Trophoblast cell (in vitro differentiated cells and primary cell): ENCODE measurements at regions not wholly inside any gene's neighbourhood (a gene's known extent, or its start where the extent isn't known, plus 50 kb on each side); places are given as distances from the start of the nearest gene placed in this dataset.

ENCODE experiments used
- DNase-seq, 2 donors: peaks; one replicate each; pipeline ENCODE4 v3.0.0-alpha.2; 2016
- H2AFZ ChIP-seq: 2 replicates; pipeline ENCODE4 v1.6.1; 2013; ENCODE audit warnings: low read length, moderate library complexity, mild to moderate bottlenecking; ENCODE audit not compliant: insufficient read depth, poor library complexity
- H2AK5ac ChIP-seq: 2 replicates; pipeline ENCODE4 v1.6.1; 2013; ENCODE audit warnings: mild to moderate bottlenecking, low read length
- H2BK120ac ChIP-seq: 2 replicates; pipeline ENCODE4 v1.6.1; 2013; ENCODE audit warnings: low read length, mild to moderate bottlenecking, moderate library complexity; ENCODE audit not compliant: insufficient read depth, poor library complexity
- H2BK12ac ChIP-seq: 2 replicates; pipeline ENCODE4 v1.6.1; 2013; ENCODE audit warnings: mild to moderate bottlenecking, low read length, moderate library complexity
- H2BK5ac ChIP-seq: 2 replicates; pipeline ENCODE4 v1.6.1; 2013; ENCODE audit warnings: low read length, low read depth, moderate library complexity, mild to moderate bottlenecking; ENCODE audit not compliant: poor library complexity
- H3K14ac ChIP-seq: 2 replicates; pipeline ENCODE4 v1.6.1; 2013; ENCODE audit warnings: mild to moderate bottlenecking, low read length
- H3K18ac ChIP-seq: 2 replicates; pipeline ENCODE4 v1.6.1; 2013; ENCODE audit warnings: mild to moderate bottlenecking, low read length
- H3K23ac ChIP-seq: 2 replicates; pipeline ENCODE4 v1.6.1; 2013; ENCODE audit warnings: low read length
- H3K27ac ChIP-seq: 2 replicates; pipeline ENCODE4 v1.5.1; 2013; ENCODE audit warnings: low read depth, mild to moderate bottlenecking, inconsistent platforms, low read length, moderate library complexity
- H3K27me3 ChIP-seq: 2 replicates; pipeline ENCODE4 v1.6.1; 2013; ENCODE audit warnings: inconsistent platforms, mild to moderate bottlenecking, low read length, moderate library complexity; ENCODE audit not compliant: insufficient read depth
- H3K36me3 ChIP-seq, 2 experiments: 1 replicate in 1 of 2; 2 replicates in 1 of 2; pipeline ENCODE4 v1.6.1; 2013; ENCODE audit warnings: low read length in 2 of 2, mild to moderate bottlenecking in 2 of 2, moderate library complexity in 1 of 2; ENCODE audit not compliant: insufficient read depth in 2 of 2, control insufficient read depth in 1 of 2
- H3K4ac ChIP-seq: 2 replicates; pipeline ENCODE4 v1.6.1; 2013; ENCODE audit warnings: low read depth, mild to moderate bottlenecking, low read length, moderate library complexity
- H3K4me1 ChIP-seq, 2 experiments: 1 replicate in 1 of 2; 2 replicates in 1 of 2; pipeline ENCODE4 v1.6.1; 2013; ENCODE audit warnings: low read length in 2 of 2, mild to moderate bottlenecking in 2 of 2, moderate library complexity in 1 of 2; ENCODE audit not compliant: insufficient read depth in 2 of 2, control insufficient read depth in 1 of 2
- H3K4me2 ChIP-seq: 2 replicates; pipeline ENCODE4 v1.6.1; 2013; ENCODE audit warnings: inconsistent platforms, mild to moderate bottlenecking, low read length, moderate library complexity
- H3K4me3 ChIP-seq: 2 replicates; pipeline ENCODE4 v1.5.1; 2013; ENCODE audit warnings: mild to moderate bottlenecking, low read depth, low read length, inconsistent platforms
- H3K79me1 ChIP-seq: one replicate; pipeline ENCODE4 v1.6.1; 2013; ENCODE audit warnings: low read length
- H3K79me2 ChIP-seq: 2 replicates; pipeline ENCODE4 v1.6.1; 2013; ENCODE audit warnings: low read length, mild to moderate bottlenecking; ENCODE audit not compliant: control insufficient read depth, insufficient read depth, poor library complexity
- H3K9ac ChIP-seq: 2 replicates; pipeline ENCODE4 v1.6.1; 2013; ENCODE audit warnings: mild to moderate bottlenecking, low read length
- H3K9me3 ChIP-seq: 2 replicates; pipeline ENCODE4 v1.6.1; 2013; ENCODE audit warnings: low read depth, mild to moderate bottlenecking, control low read depth, inconsistent platforms, low read length; ENCODE audit not compliant: insufficient read depth
- H4K12ac ChIP-seq: 2 replicates; pipeline ENCODE4 v1.6.1; 2013; ENCODE audit warnings: low read depth, mild to moderate bottlenecking, low read length, moderate library complexity
- H4K8ac ChIP-seq: 2 replicates; pipeline ENCODE4 v1.6.1; 2013; ENCODE audit warnings: low read depth, mild to moderate bottlenecking, low read length, moderate library complexity
- H4K91ac ChIP-seq: one replicate; pipeline ENCODE4 v1.6.1; 2013; ENCODE audit warnings: low read depth, mild to moderate bottlenecking, low read length, moderate library complexity
- WGBS: extraction: QIAGEN DNeasy Blood & Tissue Kit; methylation state at CpG from one replicate; pipeline ENCODE4 v1.1.7; 2013; ENCODE audit warnings: missing lambda C conversion rate; ENCODE audit not compliant: insufficient read length, insufficient coverage; ENCODE audit errors: extremely low coverage; 5-methylcytosine and 5-hydroxymethylcytosine counted together

DNA sequence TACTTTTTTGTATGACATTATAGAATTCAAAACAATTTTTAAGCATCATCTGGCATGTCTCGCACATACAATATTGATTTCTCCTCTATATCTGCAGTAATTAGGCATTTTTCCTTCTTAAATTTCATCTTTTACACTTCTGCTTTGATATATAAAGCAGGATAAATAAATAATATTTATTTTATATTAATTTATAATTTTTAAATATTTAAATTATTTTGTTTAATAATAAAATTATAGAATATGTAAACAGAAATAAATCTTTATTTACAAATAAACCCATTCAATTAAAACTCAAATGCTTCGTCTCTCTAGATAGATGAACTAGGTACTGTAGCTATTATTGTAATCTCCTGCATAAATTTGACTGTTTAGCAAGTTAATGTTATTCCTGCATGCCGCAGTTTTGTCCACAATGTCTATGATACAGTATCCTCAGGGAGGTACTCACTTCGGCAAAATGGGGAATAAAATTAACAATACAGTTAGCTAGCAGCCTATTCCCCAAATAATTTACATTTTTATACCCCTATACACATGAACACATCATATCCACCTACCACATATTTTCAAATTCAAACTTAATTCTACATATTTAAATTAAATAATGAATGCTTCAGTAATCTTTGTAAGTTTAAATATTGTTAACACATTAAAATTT, 473.6 kb upstream of the SLC10A2 start:
- H4K12ac ChIP-seq: no peak overlapping the region
- H3K4me3 ChIP-seq: no peak overlapping the region
- H3K79me1 ChIP-seq: no peaks in the 10 kb centered on the region
- no peak overlapping the region for H2BK12ac ChIP-seq
- no peak overlapping the region for H3K27ac ChIP-seq
- H3K23ac ChIP-seq: no peak overlapping the region
- WGBS: no CpG with 5 or more reads among the region's 4 CpGs
- no peaks in the 10 kb centered on the region for H3K79me2 ChIP-seq
- no peak overlapping the region for H2AK5ac ChIP-seq
- no peak overlapping the region for H3K9ac ChIP-seq
- DNase-seq: no peak
- H4K8ac ChIP-seq: no peak overlapping the region
- no peak overlapping the region for H3K14ac ChIP-seq
- H3K4ac ChIP-seq: no peak overlapping the region
- no peak overlapping the region for H3K18ac ChIP-seq
- H2BK120ac ChIP-seq: no peak overlapping the region
- H3K27me3 ChIP-seq: no peaks in the 10 kb centered on the region
- no peaks in the 10 kb centered on the region for H3K9me3 ChIP-seq
- H2AFZ ChIP-seq: no peak overlapping the region
- no peak overlapping the region for H3K4me2 ChIP-seq
- H4K91ac ChIP-seq: no peak overlapping the region
- H3K36me3 ChIP-seq: no peaks in the 10 kb centered on the region
- H2BK5ac ChIP-seq: no peak overlapping the region
- no peaks in the 10 kb centered on the region for H3K4me1 ChIP-seq

DNA sequence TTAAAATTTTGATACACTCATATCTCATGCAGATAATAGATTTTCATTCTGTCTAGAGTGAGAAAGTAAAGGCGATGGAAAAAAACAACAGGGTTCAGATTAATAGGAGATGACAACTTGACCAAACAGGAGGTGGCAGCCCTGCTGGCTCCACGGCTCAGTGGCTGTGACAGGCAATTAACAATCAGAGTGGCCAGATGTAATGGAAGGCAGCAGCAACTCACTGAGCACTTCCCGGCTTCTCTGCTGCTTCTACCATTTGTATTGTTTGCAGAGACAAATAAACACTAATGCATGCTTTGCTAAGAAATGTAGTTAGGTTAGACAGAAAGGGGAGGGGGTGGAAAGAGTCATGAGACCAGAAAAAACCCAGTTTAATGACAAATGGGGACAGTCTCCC, 473.0 kb upstream of the SLC10A2 start:
- Histone ChIP-seq H3K4me2 (no peak overlapping the region), H2BK120ac (no peak overlapping the region), H3K36me3 (no peaks in the 10 kb centered on the region), H3K27ac (no peak overlapping the region), H3K9me3 (no peaks in the 10 kb centered on the region), H2AFZ (no peak overlapping the region), H2AK5ac (no peak overlapping the region), H4K91ac (no peak overlapping the region), H4K12ac (no peak overlapping the region), H2BK5ac (no peak overlapping the region), H3K27me3 (no peaks in the 10 kb centered on the region), H3K79me1 (no peaks in the 10 kb centered on the region), H3K4me1 (no peaks in the 10 kb centered on the region), H3K18ac (no peak overlapping the region), H3K9ac (no peak overlapping the region), H2BK12ac (no peak overlapping the region), H3K4me3 (no peak overlapping the region), H3K79me2 (no peaks in the 10 kb centered on the region), H4K8ac (no peak overlapping the region), H3K14ac (no peak overlapping the region), H3K4ac (no peak overlapping the region), H3K23ac (no peak overlapping the region)
- no CpG with 5 or more reads among the region's 3 CpGs for WGBS
- no peak for DNase-seq

DNA sequence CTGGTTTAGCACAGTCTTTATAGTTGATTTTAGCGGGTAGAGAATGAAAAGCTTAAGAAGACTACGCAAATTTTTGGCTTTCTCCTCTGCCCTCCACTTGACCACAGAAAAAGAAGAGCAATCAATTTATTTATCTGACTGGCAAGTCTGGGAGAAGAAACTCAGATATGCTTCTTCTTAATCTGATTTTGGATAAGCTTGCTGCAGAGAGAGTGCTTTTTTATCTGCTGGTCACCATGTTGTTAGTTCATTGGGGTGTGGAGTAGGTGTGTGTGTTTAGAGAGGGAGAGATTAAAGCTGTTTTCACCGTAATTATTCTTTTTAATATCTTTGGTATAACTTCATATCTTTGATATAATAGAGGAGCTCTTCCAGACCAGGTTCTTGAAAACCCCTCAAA, 471.4 kb upstream of the SLC10A2 start:
- Histone ChIP-seq H3K27ac (no peak overlapping the region), H3K14ac (no peak overlapping the region), H3K4me1 (no peaks in the 10 kb centered on the region), H3K18ac (no peak overlapping the region), H4K12ac (no peak overlapping the region), H3K27me3 (no peaks in the 10 kb centered on the region), H2BK120ac (no peak overlapping the region), H3K9me3 (no peaks in the 10 kb centered on the region), H3K79me2 (no peaks in the 10 kb centered on the region), H3K36me3 (no peaks in the 10 kb centered on the region), H4K91ac (no peak overlapping the region), H3K9ac (no peak overlapping the region), H3K4me3 (no peak overlapping the region), H2BK12ac (no peak overlapping the region), H2AFZ (no peak overlapping the region), H3K23ac (no peak overlapping the region), H2AK5ac (no peak overlapping the region), H3K79me1 (no peaks in the 10 kb centered on the region), H2BK5ac (no peak overlapping the region), H3K4me2 (no peak overlapping the region), H4K8ac (no peak overlapping the region), H3K4ac (no peak overlapping the region)
- WGBS: no CpG with 5 or more reads among the region's 3 CpGs
- DNase-seq: no peak

DNA sequence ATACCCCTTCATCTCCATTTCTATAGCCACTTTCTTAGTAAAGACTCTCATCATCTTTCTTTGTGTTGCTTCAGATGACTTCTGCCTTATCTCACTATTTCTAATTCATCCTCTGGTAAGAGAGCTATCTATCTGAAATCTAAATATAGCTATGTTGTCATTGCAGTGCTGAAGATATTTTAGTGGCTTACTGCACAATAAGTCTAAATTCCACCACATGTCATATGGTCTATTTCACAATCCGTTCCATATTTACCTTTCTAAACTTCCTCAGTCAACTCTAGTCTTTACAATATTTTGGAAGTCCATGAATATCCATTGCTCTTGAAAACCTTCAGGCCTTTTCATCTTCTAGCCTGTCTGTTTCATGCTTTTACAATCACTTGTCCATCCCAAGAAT, 465.1 kb upstream of the SLC10A2 start:
- Histone ChIP-seq H3K27me3 (no peaks in the 10 kb centered on the region), H4K8ac (no peak overlapping the region), H3K27ac (no peak overlapping the region), H3K4me1 (no peaks in the 10 kb centered on the region), H3K14ac (no peak overlapping the region), H3K4me2 (no peak overlapping the region), H3K9ac (no peak overlapping the region), H2AFZ (no peak overlapping the region), H3K4me3 (no peak overlapping the region), H3K9me3 (no peaks in the 10 kb centered on the region), H4K91ac (no peak overlapping the region), H2BK120ac (no peak overlapping the region), H3K79me2 (no peaks in the 10 kb centered on the region), H3K79me1 (no peaks in the 10 kb centered on the region), H3K18ac (no peak overlapping the region), H2BK5ac (no peak overlapping the region), H3K4ac (no peak overlapping the region), H2BK12ac (no peak overlapping the region), H3K36me3 (no peaks in the 10 kb centered on the region), H3K23ac (no peak overlapping the region), H4K12ac (no peak overlapping the region), H2AK5ac (no peak overlapping the region)
- peak in 1 of 2 donors; percentile 41 for DNase-seq
- no CpG with 5 or more reads among the region's 1 CpG for WGBS
